Activated gamma-delta T cell (primary cell): ENCODE measurements at regions not wholly inside any gene's neighbourhood (a gene's known extent, or its start where the extent isn't known, plus 50 kb on each side); places are given as distances from the start of the nearest gene placed in this dataset.
"Not testable (repeated sequence)": the region's sequence is repeated elsewhere in the genome, so short reads cannot be mapped to it uniquely, and the experiment has no call there.

Experiments
- DNase-seq: peaks from one replicate; lab custom pipeline; 2025; lab: John Stamatoyannopoulos, UW

DNA sequence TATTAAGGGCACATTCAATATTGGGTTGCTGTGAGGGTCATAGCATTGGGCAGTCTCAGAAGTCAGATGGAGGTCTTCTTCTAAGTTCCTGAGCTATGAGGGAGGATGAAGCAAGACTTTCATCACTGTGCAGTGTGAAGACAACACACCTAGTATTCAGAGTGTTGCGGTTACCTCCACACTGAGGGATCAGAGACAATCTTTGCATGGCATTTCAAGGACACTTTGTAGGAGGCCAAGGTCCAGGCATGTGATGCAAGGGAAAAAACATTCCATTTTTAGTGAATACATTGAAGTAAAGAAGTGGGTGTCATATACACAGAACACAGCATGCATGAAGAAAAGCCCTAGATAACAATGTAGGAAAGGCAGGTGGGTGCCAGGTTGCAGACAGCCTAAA, 481.2 kb upstream of the DIPK2B start:
- no peak for DNase-seq

DNA sequence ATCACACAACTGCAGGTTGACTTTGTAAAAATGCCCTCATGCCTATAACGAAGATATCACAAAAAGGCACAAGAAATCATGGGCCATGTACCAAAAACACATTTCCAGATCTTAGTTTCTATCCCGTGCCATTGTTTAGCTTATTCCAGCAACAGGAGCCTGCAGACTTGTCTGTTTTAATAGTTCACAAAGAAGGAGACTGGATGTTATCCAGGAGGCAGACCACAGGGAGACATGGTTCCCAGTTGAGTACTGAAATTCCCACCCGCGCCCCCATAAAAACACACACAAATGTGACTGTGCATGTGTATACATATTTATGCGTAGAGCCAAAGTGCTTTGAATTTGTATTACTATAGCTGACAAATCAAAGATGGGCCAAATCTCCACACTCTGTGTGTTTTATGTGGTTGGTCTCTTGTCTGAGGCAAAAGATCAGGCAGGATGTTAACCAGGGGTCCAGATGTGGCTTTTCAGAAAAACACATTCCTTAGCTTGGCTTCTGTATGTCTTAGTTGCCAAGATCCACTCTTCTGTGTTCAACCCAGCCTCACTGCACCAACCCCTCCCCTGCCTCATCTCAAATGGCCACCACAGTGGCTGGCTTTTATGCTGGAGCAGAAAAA, 469.2 kb upstream of the DIPK2B start:
- DNase-seq: no peak

DNA sequence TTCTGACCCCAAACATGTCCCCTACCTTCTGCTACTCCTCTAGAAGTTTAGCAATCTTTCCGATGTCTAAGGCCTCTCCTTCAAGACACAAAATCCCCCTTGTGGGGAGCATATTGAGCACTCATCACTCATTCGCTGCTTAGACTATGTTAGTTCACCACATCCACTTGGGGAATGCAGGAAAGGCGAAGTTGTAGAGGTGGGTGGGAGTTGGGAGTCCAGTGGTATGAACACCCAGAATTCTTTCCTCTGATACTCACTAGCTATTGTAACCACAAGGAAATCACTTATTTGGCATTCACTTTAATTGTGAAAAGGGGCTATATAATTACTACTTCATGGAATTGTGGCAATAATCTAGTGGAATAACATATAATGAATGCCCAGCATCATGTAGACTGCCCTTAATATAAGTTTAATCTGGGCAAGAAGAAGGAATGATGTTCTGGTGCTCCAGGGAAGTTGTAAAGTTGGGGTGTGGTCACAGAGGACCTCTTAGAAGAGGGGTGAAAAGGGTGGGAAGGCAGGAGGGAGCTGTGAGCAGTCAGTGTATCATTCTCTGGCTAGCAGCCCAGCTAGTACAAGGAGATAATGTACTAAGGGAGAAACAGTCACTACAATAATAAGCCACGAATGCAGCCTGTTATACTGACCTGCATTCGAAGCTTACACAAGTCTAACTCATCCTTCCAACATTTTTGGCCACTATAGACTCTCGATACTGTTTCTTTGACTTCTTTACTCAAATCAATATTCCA, 468.2 kb upstream of the DIPK2B start:
- no peak for DNase-seq

GRCh38 chrX:45667666-45668065, 467.0 kb upstream of the DIPK2B start:
- no peak for DNase-seq

DNA sequence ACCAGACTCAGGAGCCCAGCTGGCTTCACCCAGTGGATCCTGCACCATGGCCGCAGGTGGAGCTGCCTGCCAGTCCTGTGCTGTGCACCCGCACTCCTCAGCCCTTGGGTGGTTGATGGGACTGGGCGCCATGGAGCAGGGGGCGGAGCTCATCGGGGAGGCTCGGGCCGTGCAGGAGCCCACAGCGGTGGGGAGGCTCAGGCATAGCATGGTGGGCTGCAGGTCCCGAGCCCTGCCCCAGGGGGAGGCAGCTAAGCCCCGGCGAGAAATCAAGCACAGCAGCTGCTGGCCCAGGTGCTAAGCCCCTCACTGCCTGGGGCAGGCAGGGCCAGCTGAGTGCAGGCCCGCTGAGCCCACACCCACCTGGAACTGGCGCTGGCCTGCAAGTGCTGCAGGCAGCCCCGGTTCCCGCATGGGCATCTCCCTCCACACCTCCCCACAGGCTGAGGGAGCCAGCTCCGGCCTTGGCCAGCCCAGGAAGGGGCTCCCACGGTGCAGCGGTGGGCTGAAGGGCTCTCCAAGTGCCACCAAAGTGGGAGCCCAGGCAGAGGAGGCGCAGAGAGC, 464.1 kb upstream of the DIPK2B start:
- no peak for DNase-seq

DNA sequence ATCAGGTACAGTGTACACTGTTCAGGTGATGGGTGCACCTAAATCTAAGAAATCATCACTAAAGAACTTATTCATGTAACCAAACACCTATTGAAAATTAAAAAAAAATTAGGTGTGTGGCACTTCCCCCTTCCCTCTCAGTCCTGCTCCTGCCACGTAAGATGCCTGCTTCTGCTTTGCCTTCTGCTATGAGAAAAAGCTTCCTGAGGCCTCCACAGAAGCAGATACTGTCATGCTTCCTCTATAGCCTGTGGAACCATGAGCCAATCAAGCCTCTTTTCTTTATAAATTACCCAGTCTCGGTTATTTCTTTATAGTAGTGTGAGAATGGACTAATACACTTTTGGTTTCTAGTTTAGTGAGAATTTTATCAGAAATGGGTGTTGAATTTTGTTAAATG, 459.8 kb upstream of the DIPK2B start:
- no peak for DNase-seq

GRCh38 chrX:45633419-45633818, 432.7 kb upstream of the DIPK2B start:
- DNase-seq: no peak

DNA sequence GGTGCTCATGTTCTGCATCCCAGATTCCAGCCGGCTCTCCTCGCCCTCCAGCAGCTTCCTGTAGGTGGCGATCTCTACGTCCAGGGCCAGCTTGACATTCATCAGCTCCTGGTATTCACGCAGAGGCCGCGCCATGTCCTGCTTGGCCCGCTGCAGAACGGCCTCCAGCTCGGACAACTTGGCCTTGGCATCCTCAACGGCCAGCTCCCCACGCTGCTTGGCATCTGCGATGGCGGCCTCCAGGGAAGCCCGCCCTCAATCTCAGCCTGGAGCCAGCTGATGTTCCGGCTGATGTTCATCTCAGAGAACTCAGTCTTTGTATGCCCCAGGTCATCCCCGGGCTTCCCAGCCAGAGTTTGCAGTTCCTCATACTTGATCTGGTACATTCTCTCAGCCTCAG, 431.8 kb upstream of the DIPK2B start:
- DNase-seq: no peak

DNA sequence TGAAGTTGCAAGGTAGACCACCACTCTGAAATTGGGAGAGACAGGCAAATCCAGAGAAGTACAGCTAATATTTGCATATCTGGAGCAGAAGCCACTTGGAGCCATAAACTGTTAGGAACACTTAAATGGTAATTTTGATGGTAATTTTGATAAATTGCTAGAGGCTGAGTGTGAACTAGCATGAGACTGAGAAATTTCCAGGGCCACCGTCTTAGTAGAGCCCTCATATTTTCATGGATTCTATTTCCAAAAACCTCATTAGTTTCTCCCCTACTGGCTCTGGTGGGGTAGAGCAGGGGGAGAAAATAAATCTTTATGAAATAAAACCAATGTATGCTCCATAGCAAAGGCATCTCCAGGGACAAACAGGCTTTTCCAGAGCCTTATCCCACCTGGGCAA, 429.4 kb upstream of the DIPK2B start:
- DNase-seq: no peak

GRCh38 chrX:45628041-45628440, 427.4 kb upstream of the DIPK2B start:
- no peak for DNase-seq

DNA sequence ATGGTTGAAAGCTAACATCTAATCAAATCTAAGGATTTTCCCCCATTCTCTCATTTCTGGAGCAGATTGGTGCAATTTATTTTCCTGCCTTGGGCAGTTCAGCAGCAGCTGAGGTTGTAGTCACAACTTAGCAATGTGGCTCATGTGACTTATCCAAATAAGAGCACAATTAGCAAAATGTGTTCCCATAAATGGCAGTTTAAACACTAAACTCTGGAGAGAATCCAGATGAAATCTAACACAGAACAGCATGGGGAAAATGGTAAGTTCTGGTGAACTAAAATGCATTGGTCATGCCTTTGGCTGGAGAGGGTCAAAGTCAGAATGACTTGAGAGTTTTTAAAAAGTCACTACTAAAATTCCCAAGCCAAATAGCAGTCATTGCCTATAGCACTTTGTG, 422.6 kb upstream of the DIPK2B start:
- DNase-seq: no peak

GRCh38 chrX:45622538-45622937, 421.9 kb upstream of the DIPK2B start:
- no peak for DNase-seq

DNA sequence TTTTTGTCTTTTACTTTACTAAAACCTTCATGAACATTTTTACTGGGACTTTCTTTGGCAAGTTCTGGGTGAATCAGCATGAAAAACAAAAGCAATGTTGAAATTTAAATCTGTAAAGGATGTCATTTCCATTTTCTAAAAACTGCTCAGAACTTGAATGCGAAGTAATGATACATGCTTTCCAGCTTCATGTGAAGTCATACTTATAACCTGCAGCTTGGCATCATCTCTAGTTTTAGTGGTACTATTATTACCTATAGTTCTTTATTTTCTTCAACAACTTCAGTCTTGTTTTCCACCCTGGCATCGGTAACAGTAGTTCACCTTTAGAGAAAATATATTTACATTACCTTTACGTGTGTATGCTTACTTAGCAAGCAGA, 421.4 kb upstream of the DIPK2B start:
- no peak for DNase-seq

DNA sequence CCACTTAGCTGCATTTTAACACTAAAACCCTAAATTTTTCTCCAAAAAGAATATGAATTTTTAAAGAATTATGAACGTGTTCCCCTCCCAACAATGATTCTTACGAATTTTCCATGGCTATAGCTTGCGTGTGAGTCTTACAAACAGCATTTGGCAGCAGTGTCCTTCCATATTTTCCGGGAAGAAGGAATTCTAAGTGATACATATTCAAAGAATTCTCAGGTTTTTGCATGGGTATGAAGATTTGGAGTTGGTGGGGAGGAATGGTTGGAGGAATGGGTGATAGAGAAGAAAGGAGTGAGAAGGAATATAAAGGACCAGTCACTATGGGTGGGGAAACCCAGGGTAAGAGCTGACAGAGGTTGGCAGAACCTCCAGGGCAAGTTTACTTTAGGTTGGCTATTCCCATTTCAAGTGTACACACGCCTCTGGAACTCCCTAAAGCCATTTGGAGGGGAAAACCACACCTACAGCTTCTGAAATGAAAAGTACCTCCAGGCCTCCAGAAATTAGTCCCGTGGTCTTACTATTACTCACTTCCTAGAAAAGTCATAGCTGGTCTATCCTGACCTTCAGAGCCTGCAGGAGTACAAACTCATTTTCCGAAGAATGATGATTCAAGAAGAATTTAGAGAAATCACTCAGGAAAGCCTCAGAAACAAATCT, 420.8 kb upstream of the DIPK2B start:
- no peak for DNase-seq

DNA sequence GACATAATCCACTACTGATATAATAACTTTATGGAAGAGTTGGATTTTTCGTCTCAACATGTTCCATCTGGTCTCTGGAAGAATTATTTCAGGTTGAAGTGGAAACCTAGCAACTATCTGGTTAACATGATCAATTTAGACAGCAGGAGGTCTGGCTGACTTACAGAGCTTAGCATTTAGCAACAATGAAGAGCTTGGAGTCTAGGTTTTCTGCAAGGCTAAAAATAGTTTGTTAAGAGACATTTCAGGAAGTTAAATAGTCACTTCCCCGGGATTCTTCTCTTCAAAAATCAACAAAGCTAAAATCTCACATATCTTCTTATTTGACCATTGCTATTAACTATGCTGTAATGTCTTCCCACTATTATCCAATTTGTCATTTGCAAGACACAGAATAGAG, 418.6 kb upstream of the DIPK2B start:
- no peak for DNase-seq

DNA sequence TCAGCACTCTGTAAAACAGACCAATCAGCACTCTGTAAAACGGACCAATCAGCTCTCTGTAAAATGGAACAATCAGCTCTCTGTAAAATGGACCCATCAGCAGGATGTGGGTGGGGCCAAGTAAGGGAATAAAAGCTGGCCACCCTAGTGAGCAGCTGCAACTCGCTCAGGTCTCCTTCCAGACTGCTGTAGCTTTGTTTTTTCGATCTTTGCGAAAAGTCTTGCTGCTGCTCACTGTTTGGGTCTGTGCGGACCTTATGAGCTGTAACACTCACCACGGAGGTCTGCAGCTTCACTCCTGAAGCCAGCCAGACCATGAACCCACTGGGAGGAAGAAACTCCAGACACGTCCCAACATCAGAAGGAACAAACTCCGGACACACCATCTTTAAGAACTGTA, 414.9 kb upstream of the DIPK2B start:
- DNase-seq: not testable (repeated sequence)

- no peak for DNase-seq
Measured at GRCh38 chrX:45614853-45615252, 414.2 kb upstream of the DIPK2B start.

GRCh38 chrX:45602151-45602550, 401.5 kb upstream of the DIPK2B start:
- DNase-seq: no peak

- DNase-seq: no peak
Measured at GRCh38 chrX:45601052-45601451, 400.4 kb upstream of the DIPK2B start.

- DNase-seq: no peak
Measured at GRCh38 chrX:45598861-45599260, 398.2 kb upstream of the DIPK2B start.

DNA sequence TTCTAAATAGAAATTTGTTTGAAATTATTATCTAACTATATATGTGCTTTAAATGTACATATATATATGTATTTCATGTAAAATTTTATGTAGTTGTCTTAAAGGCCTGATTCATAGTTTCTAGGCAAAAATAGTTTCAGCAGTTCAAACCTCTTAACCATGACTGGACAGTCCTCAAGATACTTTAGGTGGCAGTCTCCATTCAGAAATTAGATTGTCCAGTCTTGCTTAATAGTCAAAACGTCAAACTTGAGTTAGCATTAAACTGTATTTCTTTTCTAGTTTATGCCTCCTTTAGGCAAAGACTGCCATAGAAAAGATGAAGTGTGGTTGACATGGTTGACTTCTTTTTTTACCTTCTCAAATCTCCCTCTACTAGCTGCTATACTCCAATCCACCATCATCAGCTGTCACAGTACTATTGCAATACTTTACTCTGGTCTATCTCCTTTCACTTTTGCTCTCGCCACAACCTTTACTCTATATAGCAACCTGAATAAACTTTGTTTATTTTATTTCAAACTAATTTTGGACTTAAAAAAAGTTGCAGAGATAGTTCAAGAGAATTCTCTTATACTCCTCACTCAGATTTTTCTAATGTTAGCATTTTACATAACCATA, 395.6 kb upstream of the DIPK2B start:
- no peak for DNase-seq

DNA sequence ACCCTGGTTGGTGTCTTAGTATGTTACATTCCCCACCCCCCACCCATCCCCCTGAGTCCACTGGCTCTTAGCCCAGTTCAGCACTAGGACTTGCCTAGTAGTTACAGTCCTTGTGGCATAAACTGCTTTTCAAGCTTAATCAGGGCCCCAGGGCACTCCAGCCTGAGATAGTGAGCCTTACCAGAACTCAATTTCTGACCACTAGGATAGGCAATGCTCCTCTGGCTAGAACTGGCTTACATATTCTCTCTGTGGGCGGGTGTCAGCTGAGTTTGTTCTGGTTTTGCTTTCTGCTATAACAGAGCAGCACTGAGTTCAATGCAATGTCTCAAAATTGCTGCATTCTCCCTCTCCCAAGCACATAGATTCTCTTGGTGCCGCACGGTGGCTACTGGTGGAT, 391.4 kb upstream of the DIPK2B start:
- no peak for DNase-seq

DNA sequence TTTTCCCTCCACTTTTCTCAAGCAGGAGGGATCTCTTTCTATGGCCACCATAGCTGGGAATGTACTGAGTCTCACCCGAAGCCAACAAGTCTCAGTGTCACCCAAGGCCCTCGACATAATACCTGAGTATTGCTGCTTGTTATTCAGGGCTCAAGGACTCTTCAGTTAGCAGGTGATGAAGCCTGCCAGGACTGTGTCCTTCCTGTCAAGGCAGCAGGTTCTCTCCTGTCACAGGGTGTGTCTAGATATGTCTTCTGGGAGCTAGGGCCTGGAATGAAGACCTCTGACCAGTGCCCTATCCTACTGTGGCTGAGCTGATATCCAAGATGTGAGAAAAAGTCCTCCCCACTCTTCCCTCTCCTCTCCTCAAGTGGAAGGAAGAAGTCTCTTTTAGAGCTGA, 391.0 kb upstream of the DIPK2B start:
- DNase-seq: no peak
